Neural cell (in vitro differentiated cells): ENCODE measurements at regions not wholly inside any gene's neighbourhood (a gene's known extent, or its start where the extent isn't known, plus 50 kb on each side); places are given as distances from the start of the nearest gene placed in this dataset.

Source experiments
- H2AFZ ChIP-seq: fragments of 200-600, 300-800 bp; sonication (generic), shearing (Covaris generic); 2 replicates; pipeline ENCODE4 v1.6.0; 2014; ENCODE audit warnings: low read depth, mild to moderate bottlenecking, antibody characterized with exemption, low read length, moderate library complexity
- H3F3A ChIP-seq: fragments of 200-600 bp; shearing (Covaris generic); 2 replicates; pipeline ENCODE4 v1.6.1; 2016; ENCODE audit warnings: mild to moderate bottlenecking, moderate library complexity, mixed read lengths, antibody characterized with exemption, low read length; ENCODE audit not compliant: insufficient read depth, poor library complexity, severe bottlenecking
- H3K27ac ChIP-seq: fragments of 200-600, 300-800 bp; sonication (generic), shearing (Covaris generic); 2 replicates; pipeline ENCODE4 v1.5.1; 2014; ENCODE audit warnings: mild to moderate bottlenecking, low read length, moderate library complexity
- H3K27me3 ChIP-seq: fragments of 300-800, 200-600 bp; sonication (generic), shearing (Covaris generic); 2 replicates; pipeline ENCODE4 v1.6.0; 2014; ENCODE audit warnings: mild to moderate bottlenecking, low read depth, low read length, moderate library complexity; ENCODE audit not compliant: insufficient read depth
- H3K36me3 ChIP-seq: fragments of 300-800, 200-600 bp; sonication (generic), shearing (Covaris generic); 2 replicates; pipeline ENCODE4 v1.5.1; 2014; ENCODE audit warnings: mild to moderate bottlenecking, antibody characterized with exemption, low read length, moderate library complexity; ENCODE audit not compliant: insufficient read depth
- H3K4me2 ChIP-seq: fragments of 300-800, 200-600 bp; sonication (generic), shearing (Covaris generic); 2 replicates; pipeline ENCODE4 v1.6.0; 2014; ENCODE audit warnings: mild to moderate bottlenecking, low read length
- H3K4me3 ChIP-seq: fragments of 300-800, 200-600 bp; sonication (generic), shearing (Covaris generic); 2 replicates; pipeline ENCODE4 v1.5.1; 2014; ENCODE audit warnings: mild to moderate bottlenecking, low read length, moderate library complexity
- H3K79me2 ChIP-seq: fragments of 200-600 bp; shearing (Covaris generic); replicated peaks from 2 replicates; pipeline ENCODE4 v1.6.0; 2014; ENCODE audit warnings: mild to moderate bottlenecking, low read length, moderate library complexity; ENCODE audit not compliant: insufficient read depth
- H3K9ac ChIP-seq: fragments of 300-800, 200-600 bp; sonication (generic), shearing (Covaris generic); 2 replicates; pipeline ENCODE4 v1.6.1; 2016; ENCODE audit warnings: mild to moderate bottlenecking, low read length, mixed read lengths
- H3K9me2 ChIP-seq: fragments of 200-600 bp; shearing (Covaris generic); 2 replicates; pipeline ENCODE4 v1.6.1; 2016; ENCODE audit warnings: mild to moderate bottlenecking, low read length, mixed read lengths; ENCODE audit not compliant: insufficient read depth
- H3K9me3 ChIP-seq: fragments of 200-600, 300-800 bp; sonication (generic), shearing (Covaris generic); 2 replicates; pipeline ENCODE4 v1.6.1; 2016; ENCODE audit warnings: mild to moderate bottlenecking, mixed run types, low read length, moderate library complexity, mixed read lengths
- H4K20me1 ChIP-seq: fragments of 200-600 bp; shearing (Covaris generic); 2 replicates; pipeline ENCODE4 v1.6.1; 2016; ENCODE audit warnings: mild to moderate bottlenecking, mixed run types; ENCODE audit not compliant: insufficient read depth
- EP300 ChIP-seq: fragments of 450-650 bp; conservative IDR thresholded peaks from 2 replicates; pipeline ENCODE4 v1.6.1; 2014; ENCODE audit warnings: antibody characterized with exemption, mild to moderate bottlenecking, moderate library complexity; ENCODE audit not compliant: poor library complexity, severe bottlenecking
- EZH2 ChIP-seq: fragments of 200-600, 300-800 bp; shearing (Covaris generic), sonication (generic); IDR thresholded peaks from 2 replicates; pipeline ENCODE4 v1.6.1; 2014; ENCODE audit warnings: antibody characterized with exemption, low read length, borderline replicate concordance, mild to moderate bottlenecking; ENCODE audit not compliant: insufficient read depth, poor library complexity, severe bottlenecking
- MXI1 ChIP-seq: fragments of 450-650 bp; conservative IDR thresholded peaks from 2 replicates; pipeline ENCODE4 v1.6.1; 2014; ENCODE audit warnings: antibody characterized with exemption, mild to moderate bottlenecking; ENCODE audit not compliant: poor library complexity, severe bottlenecking
- POLR2AphosphoS5 ChIP-seq: IDR thresholded peaks from 2 replicates; pipeline ENCODE4 v1.6.1; 2012
- RAD21 ChIP-seq: fragments of 450-650 bp; conservative IDR thresholded peaks from 2 replicates; pipeline ENCODE4 v1.6.1; 2014; ENCODE audit warnings: antibody characterized with exemption, mild to moderate bottlenecking, moderate library complexity
- SMC3 ChIP-seq: fragments of 450-650 bp; conservative IDR thresholded peaks from 2 replicates; pipeline ENCODE4 v1.6.1; 2014; ENCODE audit warnings: antibody characterized with exemption, mild to moderate bottlenecking, moderate library complexity; ENCODE audit not compliant: poor library complexity
- TAF1 ChIP-seq: IDR thresholded peaks from 2 replicates; pipeline ENCODE4 v1.6.1; 2012; ENCODE audit warnings: low read depth
- TF ChIP-seq, protein P1 (sequence below): IDR thresholded peaks from 2 replicates; pipeline ENCODE4 v1.6.1; 2012; ENCODE audit warnings: borderline replicate concordance
- TF ChIP-seq, protein P2 (sequence below): fragments of 450-650 bp; IDR thresholded peaks from 2 replicates; pipeline ENCODE4 v1.5.1; 2014; ENCODE audit warnings: antibody characterized with exemption, mild to moderate bottlenecking, moderate library complexity; ENCODE audit not compliant: poor library complexity, severe bottlenecking

DNA sequence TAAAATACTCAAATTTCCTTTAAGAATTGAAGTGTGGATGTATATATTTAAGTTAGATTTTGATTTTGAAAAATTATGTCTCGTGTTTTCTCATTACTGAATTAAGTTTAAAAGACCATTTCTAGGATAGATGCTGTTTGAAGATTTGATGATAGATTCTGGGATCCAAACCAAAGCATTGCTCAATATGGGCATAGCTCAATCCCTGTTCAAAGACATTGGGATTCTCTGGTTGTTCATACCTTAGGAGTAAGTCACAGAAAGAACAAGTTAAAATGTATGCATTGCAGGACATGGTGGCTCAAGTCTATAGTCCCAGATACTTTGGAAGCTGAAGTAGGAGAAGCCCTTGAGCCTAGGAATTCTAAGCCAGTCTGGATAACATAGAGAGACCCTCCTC is 622.3 kb downstream of the ADCYAP1 start:
- no peak overlapping the region for H3K27ac ChIP-seq
- no peaks in the 10 kb centered on the region for H4K20me1 ChIP-seq
- no peak overlapping the region for H3K4me3 ChIP-seq
- no peak overlapping the region for H3K9ac ChIP-seq
- H3K9me3 ChIP-seq: no peaks in the 10 kb centered on the region
- no peaks in the 10 kb centered on the region for H3K36me3 ChIP-seq
- no peaks in the 10 kb centered on the region for H3K9me2 ChIP-seq
- no peaks in the 10 kb centered on the region for H3K27me3 ChIP-seq
- TF ChIP-seq RAD21 (no peak), TAF1 (no peak), MXI1 (no peak), EP300 (no peak), SMC3 (no peak), POLR2AphosphoS5 (no peak), EZH2 (no peak)
- TF ChIP-seq, protein P1, sequence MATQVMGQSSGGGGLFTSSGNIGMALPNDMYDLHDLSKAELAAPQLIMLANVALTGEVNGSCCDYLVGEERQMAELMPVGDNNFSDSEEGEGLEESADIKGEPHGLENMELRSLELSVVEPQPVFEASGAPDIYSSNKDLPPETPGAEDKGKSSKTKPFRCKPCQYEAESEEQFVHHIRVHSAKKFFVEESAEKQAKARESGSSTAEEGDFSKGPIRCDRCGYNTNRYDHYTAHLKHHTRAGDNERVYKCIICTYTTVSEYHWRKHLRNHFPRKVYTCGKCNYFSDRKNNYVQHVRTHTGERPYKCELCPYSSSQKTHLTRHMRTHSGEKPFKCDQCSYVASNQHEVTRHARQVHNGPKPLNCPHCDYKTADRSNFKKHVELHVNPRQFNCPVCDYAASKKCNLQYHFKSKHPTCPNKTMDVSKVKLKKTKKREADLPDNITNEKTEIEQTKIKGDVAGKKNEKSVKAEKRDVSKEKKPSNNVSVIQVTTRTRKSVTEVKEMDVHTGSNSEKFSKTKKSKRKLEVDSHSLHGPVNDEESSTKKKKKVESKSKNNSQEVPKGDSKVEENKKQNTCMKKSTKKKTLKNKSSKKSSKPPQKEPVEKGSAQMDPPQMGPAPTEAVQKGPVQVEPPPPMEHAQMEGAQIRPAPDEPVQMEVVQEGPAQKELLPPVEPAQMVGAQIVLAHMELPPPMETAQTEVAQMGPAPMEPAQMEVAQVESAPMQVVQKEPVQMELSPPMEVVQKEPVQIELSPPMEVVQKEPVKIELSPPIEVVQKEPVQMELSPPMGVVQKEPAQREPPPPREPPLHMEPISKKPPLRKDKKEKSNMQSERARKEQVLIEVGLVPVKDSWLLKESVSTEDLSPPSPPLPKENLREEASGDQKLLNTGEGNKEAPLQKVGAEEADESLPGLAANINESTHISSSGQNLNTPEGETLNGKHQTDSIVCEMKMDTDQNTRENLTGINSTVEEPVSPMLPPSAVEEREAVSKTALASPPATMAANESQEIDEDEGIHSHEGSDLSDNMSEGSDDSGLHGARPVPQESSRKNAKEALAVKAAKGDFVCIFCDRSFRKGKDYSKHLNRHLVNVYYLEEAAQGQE: no peak
- TF ChIP-seq, protein P2, sequence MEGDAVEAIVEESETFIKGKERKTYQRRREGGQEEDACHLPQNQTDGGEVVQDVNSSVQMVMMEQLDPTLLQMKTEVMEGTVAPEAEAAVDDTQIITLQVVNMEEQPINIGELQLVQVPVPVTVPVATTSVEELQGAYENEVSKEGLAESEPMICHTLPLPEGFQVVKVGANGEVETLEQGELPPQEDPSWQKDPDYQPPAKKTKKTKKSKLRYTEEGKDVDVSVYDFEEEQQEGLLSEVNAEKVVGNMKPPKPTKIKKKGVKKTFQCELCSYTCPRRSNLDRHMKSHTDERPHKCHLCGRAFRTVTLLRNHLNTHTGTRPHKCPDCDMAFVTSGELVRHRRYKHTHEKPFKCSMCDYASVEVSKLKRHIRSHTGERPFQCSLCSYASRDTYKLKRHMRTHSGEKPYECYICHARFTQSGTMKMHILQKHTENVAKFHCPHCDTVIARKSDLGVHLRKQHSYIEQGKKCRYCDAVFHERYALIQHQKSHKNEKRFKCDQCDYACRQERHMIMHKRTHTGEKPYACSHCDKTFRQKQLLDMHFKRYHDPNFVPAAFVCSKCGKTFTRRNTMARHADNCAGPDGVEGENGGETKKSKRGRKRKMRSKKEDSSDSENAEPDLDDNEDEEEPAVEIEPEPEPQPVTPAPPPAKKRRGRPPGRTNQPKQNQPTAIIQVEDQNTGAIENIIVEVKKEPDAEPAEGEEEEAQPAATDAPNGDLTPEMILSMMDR: no peak
- no peak overlapping the region for H3K4me2 ChIP-seq
- H2AFZ ChIP-seq: no peak overlapping the region
- H3F3A ChIP-seq: no peaks in the 10 kb centered on the region
- no peaks in the 10 kb centered on the region for H3K79me2 ChIP-seq

DNA sequence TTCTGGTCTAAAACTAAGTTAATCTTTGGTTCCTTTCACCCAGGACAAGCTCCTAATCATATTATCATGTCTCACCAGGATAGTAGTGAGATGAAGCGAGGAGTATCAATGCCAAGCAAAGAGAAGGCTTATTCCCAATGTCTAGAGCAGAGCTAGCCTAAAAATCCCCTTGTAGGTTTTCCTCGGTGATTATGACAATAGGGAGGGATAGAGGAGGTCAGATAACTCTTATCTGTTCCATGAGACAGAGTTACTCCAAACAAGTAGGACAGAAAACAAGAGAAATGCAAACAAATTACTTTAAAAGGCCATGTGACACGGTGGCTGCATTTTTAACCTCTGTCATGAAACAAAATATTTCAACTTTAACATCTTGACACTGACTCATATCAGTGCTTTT is 623.1 kb downstream of the ADCYAP1 start:
- no peaks in the 10 kb centered on the region for H3K36me3 ChIP-seq
- H3K9ac ChIP-seq: no peak overlapping the region
- no peak overlapping the region for H3K4me3 ChIP-seq
- H3K9me2 ChIP-seq: no peaks in the 10 kb centered on the region
- no peaks in the 10 kb centered on the region for H4K20me1 ChIP-seq
- H3K79me2 ChIP-seq: no peaks in the 10 kb centered on the region
- no peaks in the 10 kb centered on the region for H3K27me3 ChIP-seq
- no peak overlapping the region for H3K4me2 ChIP-seq
- TF ChIP-seq, protein P2: no peak
- TF ChIP-seq SMC3 (no peak), EP300 (no peak), EZH2 (no peak), TAF1 (no peak)
- no peak overlapping the region for H3K27ac ChIP-seq
- H3F3A ChIP-seq: no peaks in the 10 kb centered on the region
- no peaks in the 10 kb centered on the region for H3K9me3 ChIP-seq
- no peak overlapping the region for H2AFZ ChIP-seq
